Bronchial epithelial cell (primary cell): ENCODE measurements at regions not wholly inside any gene's neighbourhood (a gene's known extent, or its start where the extent isn't known, plus 50 kb on each side); places are given as distances from the start of the nearest gene placed in this dataset.

Experiments
- DNase-seq: peaks from one replicate; pipeline ENCODE4 v3.0.0-alpha.2; 2010; ENCODE audit warnings: low read depth
- FAIRE-seq: peaks from 2 replicates; lab custom pipeline; 2011; peaks lifted over from hg19 to GRCh38; lab: Jason Lieb, UNC
- H3K27me3 ChIP-seq: 2 replicates; pipeline ENCODE4 v1.5.1; 2011; ENCODE audit warnings: low read length; ENCODE audit not compliant: control insufficient read depth, insufficient read depth
- H3K36me3 ChIP-seq: 2 replicates; pipeline ENCODE4 v1.5.1; 2011; ENCODE audit warnings: low read length; ENCODE audit not compliant: control insufficient read depth, insufficient read depth
- H3K4me3 ChIP-seq: 2 replicates; pipeline ENCODE4 v1.5.1; 2011; ENCODE audit warnings: mild to moderate bottlenecking, low read depth, low read length, control low read depth
- CTCF ChIP-seq: IDR thresholded peaks from 2 replicates; pipeline ENCODE4 v1.5.1; 2011; ENCODE audit warnings: mild to moderate bottlenecking, moderate library complexity, low read length, control low read depth, inconsistent platforms; ENCODE audit not compliant: insufficient read depth, severe bottlenecking

GRCh38 chr18:78906066-78906465 is 73.6 kb upstream of the SALL3 start:
- Histone ChIP-seq H3K27me3 (no peaks in the 10 kb centered on the region), H3K4me3 (no peak overlapping the region), H3K36me3 (no peaks in the 10 kb centered on the region)
- no peak for TF ChIP-seq CTCF
- DNase-seq (no peak), FAIRE-seq (no peak)

- no peak overlapping the region for H3K4me3 ChIP-seq
- TF ChIP-seq CTCF: no peak
- no peak for FAIRE-seq
Observed at GRCh38 chr18:78908462-78909260, 71.0 kb upstream of the SALL3 start.

GRCh38 chr18:78911751-78912283 is 67.8 kb upstream of the SALL3 start:
- FAIRE-seq (no peak), DNase-seq (no peak)
- Histone ChIP-seq H3K27me3 (no peaks in the 10 kb centered on the region), H3K36me3 (no peaks in the 10 kb centered on the region), H3K4me3 (no peak overlapping the region)
- TF ChIP-seq CTCF: no peak

More at GRCh38 chr18:78908462-78909260, 71.0 kb upstream of the SALL3 start:
- Histone ChIP-seq H3K27me3 (no peaks in the 10 kb centered on the region), H3K36me3 (no peaks in the 10 kb centered on the region)
- DNase-seq: no peak

DNA sequence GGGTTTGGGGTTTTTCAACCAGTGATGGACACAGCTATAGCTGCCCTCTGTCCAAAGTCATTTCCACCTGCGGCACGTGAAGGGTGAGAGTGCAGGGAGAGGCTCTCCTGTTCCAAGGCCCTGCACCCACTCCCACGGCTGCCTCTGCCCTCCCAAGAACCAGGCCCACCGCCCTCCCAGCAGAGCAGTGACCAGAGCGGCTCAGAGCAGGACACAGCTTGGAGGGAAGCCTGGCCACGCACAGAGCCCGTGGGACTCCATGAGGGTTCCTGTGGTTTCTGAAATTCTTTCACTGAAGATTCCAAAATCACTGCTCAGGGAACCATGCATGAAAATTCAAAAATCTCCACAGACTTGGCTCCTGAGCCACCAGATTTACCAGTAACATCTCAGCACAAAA is 67.3 kb upstream of the SALL3 start:
- Histone ChIP-seq H3K27me3 (no peaks in the 10 kb centered on the region), H3K4me3 (no peak overlapping the region), H3K36me3 (no peaks in the 10 kb centered on the region)
- FAIRE-seq: no peak
- DNase-seq: no peak
- no peak for TF ChIP-seq CTCF

- no peak for TF ChIP-seq CTCF
- Histone ChIP-seq H3K36me3 (no peaks in the 10 kb centered on the region), H3K4me3 (no peak overlapping the region), H3K27me3 (no peaks in the 10 kb centered on the region)
- DNase-seq (no peak), FAIRE-seq (no peak)
Observed at GRCh38 chr18:78912844-78913243, 66.8 kb upstream of the SALL3 start.
